RPMI7951 (cell line): ENCODE measurements at regions not wholly inside any gene's neighbourhood (a gene's known extent, or its start where the extent isn't known, plus 50 kb on each side); places are given as distances from the start of the nearest gene placed in this dataset.

Experiments
- DNase-seq: peaks from one replicate; pipeline ENCODE4 v3.0.0-alpha.2; 2012; ENCODE audit warnings: low read depth

DNA sequence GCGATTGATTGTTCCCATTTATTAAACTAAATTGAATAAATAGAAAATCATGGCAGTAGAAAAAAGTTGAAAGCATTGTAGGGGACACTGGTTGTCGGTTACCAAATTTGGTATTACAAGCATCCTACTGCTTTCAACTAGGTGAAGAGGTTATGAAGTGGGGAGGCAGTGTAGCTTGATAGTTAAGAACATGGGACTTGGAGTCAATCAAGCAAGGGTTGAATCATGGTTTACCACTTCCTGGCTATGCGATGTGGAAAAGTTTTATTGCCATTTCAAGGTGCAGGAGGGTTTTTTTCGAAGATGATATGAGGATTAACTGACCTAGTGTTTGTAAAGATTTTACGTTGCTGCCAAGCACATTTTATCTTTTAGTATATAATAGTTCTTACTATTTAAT is 318.2 kb upstream of the KCNH8 start:
- no peak for DNase-seq

DNA sequence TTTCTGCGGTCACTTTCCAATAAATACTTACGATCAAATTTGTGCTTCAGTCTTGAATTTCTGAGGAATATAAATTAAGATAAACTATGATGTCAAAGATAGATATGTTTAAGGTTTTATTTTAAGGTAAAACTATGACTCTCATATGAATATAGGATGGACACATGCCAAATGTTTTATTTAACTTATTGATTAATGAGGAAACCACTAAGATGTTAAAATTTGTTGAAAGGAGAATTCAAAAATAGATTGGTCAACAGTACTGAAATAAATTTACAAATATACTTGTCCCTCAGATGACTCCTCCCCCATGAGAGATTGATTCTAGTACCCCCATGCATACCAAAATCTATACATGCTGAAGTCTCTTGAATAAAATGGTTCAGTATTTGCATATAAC is 319.7 kb upstream of the KCNH8 start:
- DNase-seq = no peak

DNA sequence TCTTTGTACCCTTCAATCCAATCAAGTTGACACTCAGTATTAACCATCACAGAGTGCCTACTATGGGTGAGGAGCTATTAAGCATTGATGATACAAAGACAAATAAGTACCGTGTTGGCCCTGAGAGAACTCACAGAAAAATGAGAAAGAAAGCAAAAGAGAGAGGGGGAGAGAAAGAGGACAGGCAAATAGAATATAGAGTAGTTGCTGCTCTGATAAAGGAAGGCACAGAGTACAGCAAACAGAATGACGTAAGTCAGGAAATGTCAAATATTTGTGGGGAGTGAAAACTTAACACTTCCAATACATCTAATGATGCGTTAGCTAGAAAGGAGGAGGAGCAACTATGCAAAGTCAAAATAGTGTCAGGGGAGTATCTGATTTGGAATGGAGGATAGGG is 320.6 kb upstream of the KCNH8 start:
- no peak for DNase-seq

DNA sequence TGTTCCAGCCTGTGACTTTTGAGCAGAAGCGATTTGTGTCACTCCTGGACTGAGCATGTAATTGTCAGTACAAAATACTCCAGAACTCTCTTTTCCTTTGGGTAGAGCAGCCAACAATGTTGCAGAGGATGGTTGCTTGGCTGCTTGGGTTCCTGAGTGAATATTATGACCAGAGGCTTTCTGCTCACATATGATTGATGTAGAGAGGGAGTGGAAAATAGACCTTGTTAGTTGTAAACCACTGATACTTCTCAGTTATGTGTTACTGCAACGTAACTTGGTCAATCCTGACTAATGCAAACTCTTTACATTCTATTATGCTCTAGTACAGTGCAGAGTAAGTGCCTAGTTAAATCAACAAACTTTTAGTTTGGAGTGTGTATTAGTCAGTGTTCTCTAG is 322.6 kb upstream of the KCNH8 start:
- no peak for DNase-seq

DNA sequence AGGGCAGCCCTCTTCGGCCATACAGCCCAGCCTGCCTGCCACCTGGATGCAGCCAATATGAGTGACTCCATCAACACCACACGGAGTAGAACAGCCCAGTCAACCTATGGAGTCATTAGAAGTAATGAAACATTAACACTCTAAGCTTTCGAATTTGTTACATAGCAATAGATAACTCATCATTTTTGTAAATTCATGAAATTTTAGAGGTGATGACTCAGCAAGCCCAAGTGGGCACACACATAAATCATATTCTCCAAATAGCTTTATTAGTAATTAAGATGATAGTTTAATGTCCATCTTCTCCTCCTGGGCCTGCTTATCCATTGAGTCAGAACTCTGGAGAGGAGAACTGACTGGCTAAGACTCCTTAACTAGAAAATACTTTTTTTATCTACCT is 335.0 kb upstream of the KCNH8 start:
- DNase-seq = no peak

DNA sequence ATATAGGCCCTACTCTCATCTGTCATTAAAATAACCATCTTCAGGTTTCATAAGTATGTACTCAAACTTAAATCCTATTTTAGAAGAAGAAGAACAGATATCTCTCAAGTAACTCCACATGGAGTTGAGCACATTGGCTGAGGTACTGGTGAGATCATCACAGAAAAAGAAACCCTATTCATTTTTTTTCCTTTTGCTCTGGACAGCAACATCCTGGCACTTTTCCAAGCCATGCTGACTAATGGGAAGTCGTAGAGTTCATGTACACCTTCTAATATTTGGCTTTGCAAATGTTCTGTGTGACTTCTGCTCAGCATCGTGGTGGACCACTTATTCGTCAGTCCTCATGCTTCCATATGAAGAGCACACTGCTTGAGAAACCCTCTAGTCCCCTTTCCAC is 336.0 kb upstream of the KCNH8 start:
- peak; percentile 43 for DNase-seq

DNA sequence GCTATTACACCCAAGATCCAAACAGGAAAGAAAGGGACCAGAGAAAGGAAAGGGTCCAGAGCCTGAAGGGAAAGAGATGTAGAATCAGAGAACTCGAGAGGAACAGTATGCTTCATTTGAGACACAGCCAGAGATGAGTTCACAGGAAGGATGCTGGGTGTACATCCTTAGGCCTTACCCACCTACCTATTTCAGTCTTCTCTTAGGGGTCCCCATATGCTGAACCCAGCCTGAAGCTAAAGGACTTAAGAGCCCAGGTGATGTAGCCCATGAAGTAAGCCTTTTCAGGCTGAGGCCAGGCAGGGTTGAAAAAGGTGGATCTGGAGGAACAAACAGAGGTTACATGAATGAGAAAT is 338.0 kb upstream of the KCNH8 start:
- DNase-seq = no peak

DNA sequence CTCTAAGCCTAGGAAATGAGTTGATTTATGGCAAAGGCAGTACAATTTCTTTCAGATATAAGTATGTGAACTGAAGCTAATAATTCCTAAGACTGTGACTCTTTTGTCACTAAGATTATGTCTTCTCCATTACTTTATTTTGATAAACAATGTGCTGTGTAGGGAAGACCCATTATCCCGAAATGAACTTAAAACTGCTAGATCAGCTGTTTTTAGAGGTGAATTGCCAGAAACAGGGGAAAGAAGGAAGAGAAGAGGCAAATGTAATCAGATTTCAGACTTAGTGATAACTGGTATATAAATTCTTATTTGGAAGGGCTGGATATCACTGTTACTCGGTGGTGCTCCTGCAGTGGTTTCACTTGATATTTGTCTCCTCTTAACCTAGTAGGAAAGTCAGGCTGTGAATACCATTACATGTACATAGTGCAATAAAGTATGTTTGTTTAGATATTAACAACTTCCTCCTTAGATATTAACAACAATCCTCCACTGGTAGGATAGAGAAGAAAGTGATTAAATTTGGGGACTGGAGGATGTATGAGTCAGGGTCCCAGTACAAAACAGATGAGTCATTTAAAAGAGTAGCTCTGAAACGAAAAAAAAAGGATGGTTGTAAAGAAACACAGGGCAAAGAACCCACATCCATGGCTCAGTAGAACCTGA is 338.5 kb upstream of the KCNH8 start:
- DNase-seq = peak; percentile 6

DNA sequence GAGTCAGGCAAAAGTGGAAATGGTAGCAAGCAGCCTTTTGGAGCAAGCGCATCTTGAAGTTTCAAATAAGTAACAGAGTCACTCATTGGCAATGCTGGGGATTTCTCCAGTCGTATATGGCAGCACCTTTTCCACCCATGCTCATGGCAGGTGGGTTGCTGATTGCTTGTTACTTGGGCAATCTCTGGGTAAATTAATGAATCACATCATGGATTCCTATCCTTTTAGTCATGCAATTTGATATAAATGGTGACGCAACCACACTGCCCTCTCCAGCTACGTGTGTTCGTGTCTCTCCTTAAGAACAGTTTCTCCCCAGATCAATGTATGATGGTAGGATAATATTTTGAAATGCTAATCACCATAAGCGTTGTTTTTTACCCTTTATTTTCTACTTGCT is 339.9 kb upstream of the KCNH8 start:
- peak; percentile 20 for DNase-seq

DNA sequence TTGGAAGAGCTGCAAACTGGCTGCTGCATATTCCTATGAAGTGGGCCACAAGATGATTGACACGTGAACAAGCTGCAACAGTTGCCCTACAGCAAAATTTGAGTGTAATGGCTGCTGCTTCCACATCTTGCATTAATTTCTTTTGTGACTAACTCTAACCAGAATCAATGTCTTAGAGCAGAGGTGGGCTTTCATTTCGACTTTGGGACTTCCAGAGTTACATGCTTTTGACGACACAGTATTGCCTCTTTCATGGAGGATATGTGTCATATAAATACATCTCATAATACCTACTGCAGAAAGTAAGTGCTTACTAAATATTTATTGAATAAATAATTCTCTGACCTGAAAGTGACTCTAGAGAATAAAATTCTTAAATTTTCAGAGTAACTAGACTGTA is 340.7 kb upstream of the KCNH8 start:
- DNase-seq = peak; percentile 21

DNA sequence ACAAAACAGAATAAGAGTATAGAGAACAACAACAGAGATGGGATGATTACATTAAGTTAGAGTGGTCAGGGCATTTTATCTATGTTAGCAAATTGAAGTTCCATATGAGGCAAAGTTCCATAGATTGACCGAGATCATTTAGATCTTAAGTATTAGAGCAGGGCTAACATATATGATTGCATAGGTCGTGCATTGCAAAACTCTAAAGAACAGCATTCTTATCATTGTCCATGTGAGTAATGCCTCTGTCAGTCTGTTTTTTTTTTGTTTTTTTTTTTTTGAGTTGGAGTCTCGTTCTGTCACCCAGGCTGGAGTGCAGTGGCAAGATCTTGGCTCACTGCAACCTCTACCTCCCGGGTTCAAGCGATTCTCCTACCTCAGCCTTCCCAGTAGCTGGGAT is 341.7 kb upstream of the KCNH8 start:
- DNase-seq = no peak

DNA sequence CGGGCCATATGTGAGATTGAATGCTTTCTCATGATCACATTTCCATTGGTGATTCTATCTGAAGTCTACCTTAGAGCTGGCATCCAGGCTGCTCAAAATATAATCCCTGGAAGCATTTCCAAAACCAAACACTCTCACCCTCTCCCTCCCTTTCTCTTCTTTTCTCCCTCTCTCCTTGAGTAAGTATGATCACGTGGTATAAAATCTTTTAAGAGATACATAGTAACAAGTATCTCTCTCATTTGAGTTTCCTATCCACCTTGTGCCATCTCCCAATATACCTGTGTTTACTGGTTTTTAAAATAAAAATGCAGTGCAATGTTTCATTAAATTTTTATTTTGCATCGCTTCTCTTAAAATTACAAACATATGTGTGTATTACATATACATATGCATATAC is 350.9 kb upstream of the KCNH8 start:
- no peak for DNase-seq

DNA sequence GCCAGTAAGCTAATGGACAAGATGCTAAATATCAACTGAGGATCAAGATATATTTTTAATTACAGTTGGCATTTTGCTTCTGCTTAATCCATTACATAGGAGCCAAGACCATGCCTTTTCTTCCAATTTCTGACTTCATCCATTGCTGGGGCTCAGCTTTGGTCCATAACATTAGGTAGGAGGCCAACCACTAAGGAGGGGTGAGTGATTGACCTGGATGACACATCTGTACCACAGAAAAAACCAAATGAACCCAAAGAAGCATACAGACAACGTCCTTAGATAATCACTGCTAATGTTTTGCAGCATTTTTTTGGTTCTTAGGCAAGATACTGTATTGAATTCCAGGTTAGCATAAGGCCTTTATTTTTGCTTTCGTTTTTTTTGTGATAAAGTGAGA is 353.2 kb upstream of the KCNH8 start:
- no peak for DNase-seq

DNA sequence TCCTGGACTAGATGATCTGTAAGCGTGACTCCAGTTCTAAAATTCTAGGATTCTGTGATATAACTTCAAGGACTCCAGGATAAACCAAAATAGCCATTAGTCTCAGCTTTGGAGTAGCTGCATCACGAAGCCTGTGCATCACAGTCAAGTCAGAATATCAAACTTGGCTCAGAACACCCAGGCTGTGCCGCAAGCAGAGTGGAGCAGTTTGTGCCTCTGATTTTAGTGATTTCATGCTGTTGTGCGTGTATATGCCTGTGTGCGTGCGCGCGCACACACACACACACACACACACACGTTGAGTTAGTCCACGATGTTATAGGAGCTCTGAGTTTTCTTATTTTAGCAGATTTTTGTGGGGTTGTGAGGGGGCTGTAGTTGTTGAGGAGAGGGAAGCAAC is 356.6 kb upstream of the KCNH8 start:
- DNase-seq = no peak

DNA sequence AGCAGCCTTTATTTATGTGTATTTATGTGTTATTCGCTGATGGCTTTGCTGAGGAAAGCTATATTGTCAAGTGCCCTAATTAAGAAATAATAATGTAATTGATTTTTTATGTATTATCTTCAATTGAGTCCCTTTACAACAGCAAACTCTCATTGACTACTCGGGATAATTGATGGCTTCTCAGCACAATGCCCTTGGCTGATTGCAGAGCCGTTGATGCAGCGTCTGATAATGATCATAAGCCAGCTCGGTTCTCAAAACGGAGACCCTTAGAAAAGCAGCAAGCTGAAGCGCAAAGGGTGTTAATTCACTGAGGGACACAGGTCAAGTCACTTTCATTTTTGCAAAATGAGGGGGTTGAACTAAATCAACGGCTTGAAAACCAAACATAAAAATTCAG is 357.1 kb upstream of the KCNH8 start:
- DNase-seq = no peak

DNA sequence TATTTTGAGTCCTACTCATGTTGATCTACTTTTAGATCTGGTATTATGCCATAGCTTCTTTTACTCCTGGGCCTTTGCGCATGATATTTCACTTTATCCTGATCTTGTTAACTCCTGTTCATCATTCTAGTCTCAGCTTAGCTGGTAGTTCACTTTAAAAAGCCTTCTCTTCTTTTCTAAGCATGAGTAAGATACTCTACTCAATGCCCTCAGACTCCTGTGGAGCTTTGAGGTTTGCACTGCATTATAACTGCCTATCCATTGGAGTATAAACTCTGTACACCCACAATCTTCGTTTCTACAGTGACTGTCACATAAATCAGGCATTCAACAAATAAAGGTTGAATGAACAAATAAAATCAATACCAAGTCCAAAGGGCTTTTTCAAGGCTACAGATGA is 357.9 kb upstream of the KCNH8 start:
- DNase-seq = no peak

DNA sequence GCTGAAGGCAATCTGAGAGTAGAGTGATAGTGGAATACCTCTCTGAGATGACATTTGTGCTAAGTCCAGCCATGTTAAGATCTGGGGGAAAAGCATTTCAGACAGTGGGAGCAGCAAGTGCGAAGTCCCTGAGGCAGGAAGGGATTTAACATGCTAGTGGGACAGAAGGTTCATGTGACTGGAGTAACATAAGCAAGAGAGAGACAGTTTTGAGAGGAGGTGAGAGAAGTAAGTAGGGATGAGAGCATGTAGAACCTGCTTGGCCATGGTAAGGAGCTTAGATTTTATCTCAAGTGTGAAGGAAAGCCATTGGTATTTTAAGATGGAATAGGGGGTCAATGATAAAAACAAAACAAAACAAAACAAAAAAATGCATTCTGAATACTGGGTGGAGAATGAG is 358.6 kb upstream of the KCNH8 start:
- no peak for DNase-seq

DNA sequence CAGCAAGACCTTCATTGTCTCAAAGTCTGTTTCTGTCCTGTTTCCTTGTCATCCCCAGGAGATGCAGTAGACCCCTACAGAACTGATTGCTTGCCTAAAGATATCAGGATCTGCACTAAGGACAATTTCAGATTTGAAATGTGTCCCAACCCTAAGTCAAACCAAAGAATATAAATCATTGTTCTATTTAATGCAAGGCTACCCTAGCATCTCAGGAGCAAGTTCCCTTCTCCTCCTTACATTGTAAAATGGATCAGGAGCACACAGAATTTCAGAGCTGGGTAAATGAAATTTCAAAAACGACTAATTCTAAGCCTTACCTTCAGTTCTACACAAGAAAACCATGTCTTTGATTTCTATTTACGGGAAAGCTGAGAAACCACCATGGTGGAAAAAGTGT is 360.9 kb upstream of the KCNH8 start:
- DNase-seq = no peak

DNA sequence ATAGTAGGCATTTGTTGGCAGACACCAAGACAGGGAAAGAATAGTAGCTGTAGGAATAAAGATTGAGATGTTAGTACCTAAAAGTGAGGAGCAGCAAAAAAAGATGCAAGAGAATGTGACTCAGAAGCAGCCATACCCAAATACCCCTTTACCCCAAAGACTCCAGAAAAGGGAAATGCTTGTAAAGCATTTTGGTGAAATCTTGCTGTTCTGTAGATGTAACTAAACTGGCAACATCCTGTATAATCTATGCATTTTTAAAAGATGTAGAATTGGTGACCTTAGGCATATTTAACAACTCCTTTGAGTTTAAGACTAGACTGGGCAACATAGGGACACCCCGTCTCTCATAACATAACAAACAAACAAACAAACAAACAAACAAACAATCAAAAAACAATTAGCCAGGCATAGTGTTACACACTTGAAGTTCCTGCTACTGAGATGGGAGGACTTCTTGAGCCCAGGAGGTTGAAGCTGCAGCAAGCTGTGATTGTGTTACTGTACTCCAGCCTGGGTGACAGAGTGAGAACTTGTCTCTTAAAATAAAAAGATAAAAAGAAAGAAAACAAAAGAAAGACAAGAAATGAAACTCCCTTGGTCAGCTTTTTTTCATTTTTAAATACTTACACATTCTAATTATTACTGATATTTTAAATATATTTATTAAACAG is 361.5 kb upstream of the KCNH8 start:
- no peak for DNase-seq

DNA sequence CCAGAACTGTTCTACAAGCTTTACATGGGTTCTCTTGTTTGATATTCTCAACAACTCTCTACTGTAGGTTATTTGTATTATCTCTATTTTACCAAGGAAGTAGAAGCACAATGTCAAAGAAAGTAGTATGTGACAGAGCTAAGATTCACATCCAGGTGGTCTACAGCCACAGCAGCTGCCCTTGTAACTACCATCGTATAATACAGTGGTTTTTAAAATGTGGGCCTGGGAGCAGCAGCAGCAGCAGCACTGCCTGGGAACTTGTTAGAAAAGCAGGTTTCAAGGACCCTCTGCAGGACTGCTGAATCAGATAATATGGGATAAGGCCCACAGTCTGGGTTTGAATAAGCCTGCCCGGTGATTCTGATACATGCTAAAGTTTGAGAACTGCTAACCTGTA is 357.1 kb upstream of the SATB1 start:
- DNase-seq = no peak

DNA sequence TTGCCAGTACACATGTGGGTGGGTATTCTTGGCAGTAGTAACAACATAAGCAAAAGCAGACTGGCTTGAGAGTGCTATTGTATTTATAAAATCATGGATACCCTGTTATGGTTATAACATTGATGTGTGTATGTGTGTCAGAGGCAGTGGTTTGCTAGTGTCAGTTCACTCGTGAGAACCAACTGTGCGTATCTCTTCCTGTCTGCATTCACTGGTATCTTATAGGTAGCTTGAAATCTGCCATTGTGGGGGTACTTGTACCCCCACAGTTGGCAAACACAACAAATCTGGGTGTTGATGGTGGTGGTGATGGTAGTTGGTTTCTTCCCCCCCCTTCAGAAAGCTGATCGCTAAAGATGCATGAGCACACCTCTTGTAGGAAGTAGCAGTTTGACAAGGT is 355.8 kb upstream of the SATB1 start:
- DNase-seq = no peak

DNA sequence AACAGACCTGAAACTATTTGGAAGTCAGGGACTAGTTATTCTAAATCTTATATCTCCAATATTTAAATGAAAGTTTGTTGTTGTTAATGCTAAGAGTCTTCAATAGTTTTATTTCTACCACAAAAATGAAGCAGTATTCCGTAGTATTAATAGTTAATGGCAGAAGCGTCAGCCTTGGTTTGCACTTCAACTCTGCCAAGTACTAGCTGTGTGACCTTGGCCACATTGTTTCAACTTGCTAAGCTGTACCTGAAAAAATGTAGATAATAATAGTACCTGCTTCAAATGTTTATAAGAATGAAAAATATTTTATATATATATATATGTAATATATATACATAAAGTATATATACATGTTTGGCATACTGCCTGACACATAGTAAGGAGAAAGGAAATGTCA is 354.6 kb upstream of the SATB1 start:
- no peak for DNase-seq

DNA sequence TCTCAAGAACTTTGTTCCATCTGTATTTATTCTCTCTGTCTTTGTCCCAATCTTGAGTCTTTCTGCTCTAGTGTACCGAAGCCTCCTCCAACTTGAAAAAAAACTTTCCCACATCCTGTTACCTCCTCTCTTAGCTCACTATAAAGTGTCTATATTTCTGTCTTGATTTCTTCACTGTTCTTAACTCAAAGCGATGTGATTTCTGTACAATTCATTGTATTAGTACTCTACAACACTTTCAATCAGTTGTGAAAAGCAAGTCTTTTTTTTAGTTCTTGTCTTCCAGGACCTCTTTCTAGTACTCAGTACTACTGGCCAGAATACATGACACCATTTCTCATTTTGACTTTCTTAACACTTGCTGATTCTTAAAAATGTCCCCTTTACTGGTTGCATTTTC is 353.5 kb upstream of the SATB1 start:
- DNase-seq = no peak

DNA sequence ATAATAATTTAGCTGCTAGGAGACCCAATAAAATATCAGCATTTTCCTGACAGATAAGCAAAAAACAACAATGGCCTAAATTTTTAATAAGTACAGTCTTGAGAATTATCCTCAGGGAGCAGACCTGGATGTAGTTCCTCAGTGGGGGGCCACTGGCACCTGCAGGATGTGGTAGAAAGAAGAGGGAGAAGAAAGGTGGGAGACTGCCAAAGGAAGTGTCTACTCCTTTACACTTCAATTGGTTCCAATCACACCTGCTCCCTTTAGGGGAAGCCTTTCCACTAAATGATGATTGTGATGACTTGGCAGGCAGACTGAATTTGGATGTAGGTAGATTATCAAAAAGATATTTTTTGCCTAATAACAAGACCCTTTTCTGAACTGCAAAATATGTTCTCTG is 353.0 kb upstream of the SATB1 start:
- no peak for DNase-seq
